ENCODE measurements at regions not wholly inside any gene's neighbourhood (a gene's known extent, or its start where the extent isn't known, plus 50 kb on each side); places are given as distances from the start of the nearest gene placed in this dataset.

DNA sequence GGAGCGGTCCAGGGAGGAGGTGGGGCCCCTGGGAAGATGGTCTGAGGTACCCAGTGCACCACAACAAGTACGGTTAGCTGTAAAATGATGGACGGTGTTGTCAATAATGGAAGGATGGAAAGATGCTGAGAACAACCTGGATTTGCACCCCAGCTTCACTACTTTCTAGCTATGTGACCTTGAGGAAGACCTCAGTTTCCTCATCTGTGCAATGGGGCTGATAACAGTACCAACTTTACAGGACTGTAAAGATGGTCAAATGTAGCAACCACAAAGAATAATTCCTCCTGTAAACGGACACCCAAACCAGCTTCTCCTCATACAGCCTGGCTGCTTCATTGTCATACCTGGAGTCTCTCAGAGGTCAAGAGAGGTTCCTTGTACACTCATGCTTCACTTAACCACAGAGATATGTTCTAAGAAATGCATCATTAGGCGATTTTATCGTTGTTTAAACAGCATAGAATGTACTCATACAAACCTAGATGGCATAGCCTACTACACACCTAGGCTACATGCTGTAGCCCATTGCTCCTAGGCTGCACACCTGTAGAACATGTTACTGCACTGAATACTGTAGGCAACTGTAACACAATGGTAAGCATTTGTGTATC lies 65.5 kb upstream of the LMO2 start:
- Histone ChIP-seq H3K9ac (ENCODE audit: low read length) (no peak overlapping the region), H3K27ac (ENCODE audit: low read depth, low read length, poor library complexity, severe bottlenecking) (no peak overlapping the region), H3K4me3 (ENCODE audit: low read depth, low read length, poor library complexity, severe bottlenecking) (no peak overlapping the region), H2AFZ (ENCODE audit: low read length) (no peak overlapping the region), H3K9me2 (ENCODE audit: low read depth, low read length) (no peaks in the 10 kb centered on the region), H4K20me1 (ENCODE audit: insufficient read depth, low read length) (no peaks in the 10 kb centered on the region), H3K9me3 (ENCODE audit: low read length) (no peaks in the 10 kb centered on the region), H3F3A (ENCODE audit: insufficient read depth, low read length) (no peaks in the 10 kb centered on the region), H3K4me2 (ENCODE audit: low read length) (no peak overlapping the region), H3K27me3 (ENCODE audit: insufficient read depth, low read length) (no peaks in the 10 kb centered on the region), H3K4me1 (ENCODE audit: insufficient read depth, low read length, severe bottlenecking) (no peaks in the 10 kb centered on the region), H3K79me2 (ENCODE audit: insufficient read depth, low read length) (no peaks in the 10 kb centered on the region), H3K36me3 (ENCODE audit: insufficient read depth, low read length) (no peaks in the 10 kb centered on the region)
- TF ChIP-seq EZH2 (IDR thresholded peaks at IDR 0.05; ENCODE audit: borderline replicate concordance, low read length) = no peak
- TF ChIP-seq, protein P1, sequence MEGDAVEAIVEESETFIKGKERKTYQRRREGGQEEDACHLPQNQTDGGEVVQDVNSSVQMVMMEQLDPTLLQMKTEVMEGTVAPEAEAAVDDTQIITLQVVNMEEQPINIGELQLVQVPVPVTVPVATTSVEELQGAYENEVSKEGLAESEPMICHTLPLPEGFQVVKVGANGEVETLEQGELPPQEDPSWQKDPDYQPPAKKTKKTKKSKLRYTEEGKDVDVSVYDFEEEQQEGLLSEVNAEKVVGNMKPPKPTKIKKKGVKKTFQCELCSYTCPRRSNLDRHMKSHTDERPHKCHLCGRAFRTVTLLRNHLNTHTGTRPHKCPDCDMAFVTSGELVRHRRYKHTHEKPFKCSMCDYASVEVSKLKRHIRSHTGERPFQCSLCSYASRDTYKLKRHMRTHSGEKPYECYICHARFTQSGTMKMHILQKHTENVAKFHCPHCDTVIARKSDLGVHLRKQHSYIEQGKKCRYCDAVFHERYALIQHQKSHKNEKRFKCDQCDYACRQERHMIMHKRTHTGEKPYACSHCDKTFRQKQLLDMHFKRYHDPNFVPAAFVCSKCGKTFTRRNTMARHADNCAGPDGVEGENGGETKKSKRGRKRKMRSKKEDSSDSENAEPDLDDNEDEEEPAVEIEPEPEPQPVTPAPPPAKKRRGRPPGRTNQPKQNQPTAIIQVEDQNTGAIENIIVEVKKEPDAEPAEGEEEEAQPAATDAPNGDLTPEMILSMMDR (IDR thresholded peaks at IDR 0.05; ENCODE audit: low read length) = no peak

DNA sequence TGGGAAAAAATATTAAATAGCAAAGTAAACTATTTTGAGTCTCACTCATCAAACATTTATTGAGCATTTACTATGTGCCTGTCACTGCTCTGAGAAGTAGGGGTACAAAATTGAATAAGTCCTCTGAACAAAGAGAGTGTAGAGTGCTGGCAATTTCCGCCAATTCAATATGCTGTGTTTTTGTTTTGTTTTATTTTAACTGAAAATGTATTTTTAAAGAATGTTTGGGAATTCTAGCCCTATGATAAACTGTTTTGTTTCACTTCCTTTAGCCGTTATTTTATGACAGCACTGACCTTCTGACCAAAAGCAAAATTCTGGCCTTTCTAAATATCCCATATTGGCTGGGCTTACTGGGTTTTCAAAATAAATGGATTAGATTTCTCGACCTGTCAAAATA lies 64.7 kb upstream of the LMO2 start:
- Histone ChIP-seq H3K79me2 (ENCODE audit: insufficient read depth, low read length) (no peaks in the 10 kb centered on the region), H3K27ac (ENCODE audit: low read depth, low read length, poor library complexity, severe bottlenecking) (no peak overlapping the region), H3K9me3 (ENCODE audit: low read length) (no peaks in the 10 kb centered on the region), H2AFZ (ENCODE audit: low read length) (no peak overlapping the region), H3K9me2 (ENCODE audit: low read depth, low read length) (no peaks in the 10 kb centered on the region), H3K4me1 (ENCODE audit: insufficient read depth, low read length, severe bottlenecking) (no peaks in the 10 kb centered on the region), H3K9ac (ENCODE audit: low read length) (no peak overlapping the region), H3F3A (ENCODE audit: insufficient read depth, low read length) (no peaks in the 10 kb centered on the region), H3K27me3 (ENCODE audit: insufficient read depth, low read length) (no peaks in the 10 kb centered on the region), H3K36me3 (ENCODE audit: insufficient read depth, low read length) (no peaks in the 10 kb centered on the region), H3K4me3 (ENCODE audit: low read depth, low read length, poor library complexity, severe bottlenecking) (no peak overlapping the region), H4K20me1 (ENCODE audit: insufficient read depth, low read length) (no peaks in the 10 kb centered on the region), H3K4me2 (ENCODE audit: low read length) (no peak overlapping the region)
- no peak for TF ChIP-seq EZH2 (IDR thresholded peaks at IDR 0.05; ENCODE audit: borderline replicate concordance, low read length)
- TF ChIP-seq, protein P1 (IDR thresholded peaks at IDR 0.05; ENCODE audit: low read length) = no peak

GRCh38 chr11:33953289-33953688 lies 61.4 kb upstream of the LMO2 start:
- Histone ChIP-seq H4K20me1 (ENCODE audit: insufficient read depth, low read length) (no peaks in the 10 kb centered on the region), H3K36me3 (ENCODE audit: insufficient read depth, low read length) (no peaks in the 10 kb centered on the region), H3K27ac (ENCODE audit: low read depth, low read length, poor library complexity, severe bottlenecking) (no peak overlapping the region), H3K4me3 (ENCODE audit: low read depth, low read length, poor library complexity, severe bottlenecking) (no peak overlapping the region), H3K9me2 (ENCODE audit: low read depth, low read length) (no peaks in the 10 kb centered on the region), H3F3A (ENCODE audit: insufficient read depth, low read length) (no peaks in the 10 kb centered on the region), H2AFZ (ENCODE audit: low read length) (no peak overlapping the region), H3K4me1 (ENCODE audit: insufficient read depth, low read length, severe bottlenecking) (no peaks in the 10 kb centered on the region), H3K9me3 (ENCODE audit: low read length) (no peaks in the 10 kb centered on the region), H3K79me2 (ENCODE audit: insufficient read depth, low read length) (no peaks in the 10 kb centered on the region), H3K4me2 (ENCODE audit: low read length) (no peak overlapping the region), H3K27me3 (ENCODE audit: insufficient read depth, low read length) (no peaks in the 10 kb centered on the region), H3K9ac (ENCODE audit: low read length) (no peak overlapping the region)
- TF ChIP-seq, protein P1 (IDR thresholded peaks at IDR 0.05; ENCODE audit: low read length) = no peak
- TF ChIP-seq EZH2 (IDR thresholded peaks at IDR 0.05; ENCODE audit: borderline replicate concordance, low read length) = no peak

All from OCI-LY1 (cell line).